ENCODE measurements at regions not wholly inside any gene's neighbourhood (a gene's known extent, or its start where the extent isn't known, plus 50 kb on each side); places are given as distances from the start of the nearest gene placed in this dataset.

DNA sequence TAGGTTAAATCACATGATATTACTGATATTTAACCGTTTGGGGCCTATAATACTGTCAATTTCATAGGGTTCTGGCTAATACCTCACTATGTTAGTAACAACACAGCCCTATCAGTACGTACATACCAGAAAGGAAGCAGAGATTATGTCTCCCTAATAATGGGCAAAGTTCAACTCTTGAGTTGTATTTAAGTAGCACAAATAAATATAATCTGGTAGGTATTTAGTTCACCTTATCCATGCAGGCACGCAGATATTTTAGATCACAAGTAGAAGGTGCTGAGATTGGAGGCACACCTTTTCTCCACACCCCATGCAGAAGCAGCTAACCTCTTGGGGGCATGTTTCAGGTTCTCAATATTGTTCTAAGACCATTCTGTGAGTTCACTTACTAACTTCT lies 118.9 kb downstream of the IRS1 start:
- DNase-seq: no peak
- no peak for ATAC-seq
- intact Hi-C loops (cut with DNase I, micrococcal nuclease): no loop called here

GRCh38 chr2:226679389-226680065 lies 120.1 kb downstream of the IRS1 start:
- DNase-seq: no peak
- intact Hi-C loops (cut with DNase I, micrococcal nuclease): no loop called here
- peak; percentile 28 for ATAC-seq

- DNase-seq: peak; percentile 55 to 62
- intact Hi-C loops (cut with DNase I, micrococcal nuclease): no loop called here
- ATAC-seq: peak; percentile 99
Observed at GRCh38 chr2:226678422-226678821, 121.2 kb downstream of the IRS1 start.

- DNase-seq (no peak), ATAC-seq (no peak)
- intact Hi-C loops (cut with DNase I, micrococcal nuclease): no loop called here
Observed at GRCh38 chr2:226677080-226677479, 122.5 kb downstream of the IRS1 start.

DNA sequence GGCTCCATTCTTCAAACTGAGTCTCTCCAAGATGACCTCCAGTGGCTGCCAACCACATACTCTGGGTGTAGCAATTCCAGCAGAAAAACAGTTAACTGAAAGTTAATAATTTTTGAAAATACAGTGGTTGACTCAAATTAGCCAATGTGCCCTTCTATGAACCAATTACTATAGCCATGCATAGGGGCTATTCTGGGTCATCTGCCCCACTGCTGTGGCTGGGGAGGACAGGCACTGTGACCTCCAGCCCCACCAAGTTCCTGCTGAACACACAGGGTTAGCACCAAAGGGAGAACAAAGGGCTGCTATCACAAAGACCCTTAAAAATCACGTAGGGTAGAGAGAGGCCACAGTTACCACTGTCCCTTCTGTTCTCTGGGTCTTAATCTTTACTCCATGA lies 123.0 kb downstream of the IRS1 start:
- DNase-seq (no peak), ATAC-seq (no peak)
- intact Hi-C loops (cut with DNase I, micrococcal nuclease): no loop called here

GRCh38 chr2:226674123-226674522 lies 125.5 kb downstream of the IRS1 start:
- intact Hi-C loops (cut with DNase I, micrococcal nuclease): no loop called here
- ATAC-seq: no peak
- DNase-seq: no peak

DNA sequence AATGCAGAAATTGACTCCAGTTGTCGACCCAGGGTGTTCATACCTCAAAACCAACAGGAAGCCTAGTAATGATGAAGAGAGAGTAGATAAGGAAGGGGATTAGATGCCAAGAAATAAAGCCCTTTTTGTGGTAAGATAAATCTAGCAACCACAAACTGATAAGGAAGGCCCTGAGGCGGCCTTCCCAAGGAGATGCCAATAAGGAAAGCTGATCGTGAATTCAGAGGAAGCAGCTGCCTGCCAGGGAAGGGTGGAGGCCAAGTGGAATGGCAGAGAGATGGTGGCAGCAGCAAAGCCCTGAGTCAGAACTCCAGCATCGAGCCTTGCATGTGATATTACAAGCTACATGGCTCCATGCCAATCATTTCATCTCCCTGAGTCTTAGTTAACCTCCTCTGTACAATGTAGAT lies 126.3 kb downstream of the IRS1 start:
- intact Hi-C loops (cut with DNase I, micrococcal nuclease): no loop called here

DNA sequence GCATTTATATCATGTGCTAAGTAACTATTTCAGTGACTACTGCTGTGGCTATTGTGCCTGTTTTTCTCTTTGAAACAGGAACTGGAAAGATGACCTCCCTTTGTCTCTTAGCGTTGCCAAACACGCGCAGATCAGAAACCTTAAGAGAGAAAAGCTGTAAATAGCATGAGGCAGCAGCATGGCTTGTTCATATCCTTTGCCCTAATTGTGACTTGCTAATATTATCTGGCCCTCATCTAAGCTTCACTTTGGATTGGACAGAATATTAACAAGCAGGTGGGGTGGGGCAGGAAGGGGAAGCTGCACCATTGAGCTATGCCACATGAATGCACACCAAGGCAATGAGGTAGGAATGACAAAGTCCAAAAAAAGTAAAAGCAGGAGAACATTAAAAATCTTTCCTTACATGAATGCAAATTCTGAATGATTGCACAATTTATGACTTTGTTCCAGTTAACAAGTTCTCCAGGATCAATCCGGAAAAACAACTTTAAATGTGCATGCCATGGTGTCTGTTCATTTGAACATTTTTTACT lies 128.4 kb downstream of the IRS1 start:
- ATAC-seq (peak; percentile 55), DNase-seq (no peak)
- intact Hi-C loops (cut with DNase I, micrococcal nuclease): no loop called here

More for the DNA sequence above, 126.3 kb downstream of the IRS1 start:
- ATAC-seq (peak; percentile 91), DNase-seq (peak; percentile 40 to 78)

DNA sequence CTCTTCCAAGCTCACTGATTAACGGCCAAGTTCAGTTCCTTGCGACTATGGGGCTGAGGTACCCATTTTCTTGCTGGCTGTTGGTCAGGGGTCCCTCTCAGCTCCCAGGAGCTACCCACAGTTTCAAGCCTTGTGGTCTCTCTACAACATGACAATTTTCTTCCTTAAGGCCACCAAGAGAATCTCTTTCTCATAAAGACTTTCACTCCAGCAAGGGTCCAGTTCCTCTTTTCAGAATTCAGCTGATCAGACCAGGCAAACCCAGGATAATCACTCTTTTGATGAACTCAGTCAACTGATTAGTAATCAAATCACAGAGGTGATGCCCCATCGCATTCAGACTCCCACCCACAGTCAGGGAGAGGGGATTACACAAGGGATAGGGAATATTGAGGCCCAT lies 129.7 kb downstream of the IRS1 start:
- intact Hi-C loops (cut with DNase I, micrococcal nuclease): no loop called here
- ATAC-seq (no peak), DNase-seq (no peak)

DNA sequence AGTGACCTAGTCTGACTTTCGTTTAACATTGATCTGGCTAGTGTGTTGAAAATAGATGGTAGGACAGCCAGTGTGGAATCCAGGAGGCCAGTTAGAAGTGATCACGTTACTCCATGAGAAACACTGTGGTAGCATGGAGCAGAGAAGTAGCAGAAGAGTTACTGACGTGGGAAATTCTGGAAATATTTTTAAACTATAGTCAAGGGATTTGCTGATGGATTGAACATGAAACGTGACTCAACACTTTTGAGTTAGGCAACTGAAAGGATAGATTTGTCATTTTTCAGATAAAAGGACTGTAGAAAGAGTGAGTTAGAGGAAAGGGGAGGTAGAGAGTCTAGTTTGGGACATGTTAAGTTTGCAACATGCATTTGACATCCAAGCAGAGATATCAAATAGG lies 130.4 kb downstream of the IRS1 start:
- intact Hi-C loops (cut with DNase I, micrococcal nuclease): no loop called here
- ATAC-seq (no peak), DNase-seq (no peak)

DNA sequence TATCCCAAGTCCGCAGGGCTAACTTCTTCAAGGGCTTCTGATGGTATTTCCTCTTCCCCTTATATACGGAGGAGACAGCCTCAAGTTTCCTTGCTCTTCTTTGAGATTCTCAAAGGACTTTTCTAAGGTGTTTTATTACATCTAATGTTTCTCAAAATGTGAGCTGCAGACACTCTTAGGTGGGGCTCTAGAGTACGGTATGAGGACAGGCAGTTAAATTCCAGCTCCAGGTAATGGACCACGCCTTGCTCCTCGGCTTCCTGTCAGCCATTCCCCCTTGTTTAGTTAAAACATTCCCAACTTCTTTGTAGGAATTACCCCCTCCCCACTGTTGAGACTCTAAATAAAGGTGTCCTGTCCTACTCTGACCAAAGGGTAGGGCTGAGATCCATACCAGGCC lies 131.9 kb downstream of the IRS1 start:
- intact Hi-C loops (cut with DNase I, micrococcal nuclease): no loop called here
- ATAC-seq (peak; percentile 56), DNase-seq (peak in 1 of 2 donors; percentile 15)

GRCh38 chr2:226665306-226665831 lies 134.3 kb downstream of the IRS1 start:
- no peak for ATAC-seq
- DNase-seq: no peak
- intact Hi-C loops (cut with DNase I, micrococcal nuclease): no loop called here

DNA sequence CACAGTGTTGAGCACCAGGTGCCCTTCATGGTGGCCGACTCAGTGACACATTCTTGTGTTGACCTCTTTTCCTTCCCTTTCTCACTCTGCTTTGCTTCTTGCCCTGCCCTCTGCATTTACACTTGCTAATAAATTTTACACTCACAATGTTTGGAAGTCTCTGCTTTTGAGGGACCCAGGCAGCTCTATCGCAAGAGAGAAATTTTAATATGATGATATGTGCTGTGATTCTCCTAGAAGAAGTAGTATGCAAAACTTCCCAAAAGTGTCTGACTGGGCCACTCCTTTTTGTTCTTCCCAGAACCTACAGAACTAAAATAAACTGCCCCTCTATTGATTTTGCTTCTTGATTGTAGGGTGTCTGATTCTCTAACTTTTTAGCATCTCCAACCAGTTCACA lies 135.0 kb downstream of the IRS1 start:
- intact Hi-C loops (cut with DNase I, micrococcal nuclease): no loop called here
- no peak for ATAC-seq
- DNase-seq: no peak

GRCh38 chr2:226664140-226664539 lies 135.5 kb downstream of the IRS1 start:
- no peak for DNase-seq

GRCh38 chr2:226661789-226662545 lies 137.7 kb downstream of the IRS1 start:
- DNase-seq: no peak
- intact Hi-C loops (cut with DNase I, micrococcal nuclease): no loop called here
- ATAC-seq: no peak

More at GRCh38 chr2:226664140-226664539, 135.5 kb downstream of the IRS1 start:
- ATAC-seq: no peak
- intact Hi-C loops (cut with DNase I, micrococcal nuclease): no loop called here

DNA sequence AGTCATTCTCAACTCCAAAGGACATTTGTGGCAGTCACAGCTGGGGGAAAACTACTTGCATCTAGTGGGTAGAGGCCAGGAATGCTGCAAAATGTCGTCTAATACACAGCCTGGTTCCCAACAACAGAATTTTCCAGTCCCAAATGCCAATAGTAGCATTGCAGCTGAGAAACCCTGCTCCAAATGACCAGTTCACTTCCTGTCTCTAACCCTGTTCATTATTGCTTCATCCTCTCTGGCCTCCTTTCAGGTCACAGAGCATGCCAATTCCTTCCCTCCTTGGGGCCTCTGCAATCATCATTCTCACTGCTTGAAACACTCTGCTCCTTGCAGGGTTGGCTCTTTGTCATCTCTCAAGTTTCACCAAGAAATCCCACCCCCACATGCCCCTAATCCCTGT lies 139.1 kb downstream of the IRS1 start:
- intact Hi-C loops (cut with DNase I, micrococcal nuclease): no loop called here
- no peak for ATAC-seq
- DNase-seq: no peak

GRCh38 chr2:226660124-226660523 lies 139.5 kb downstream of the IRS1 start:
- intact Hi-C loops (cut with DNase I, micrococcal nuclease): no loop called here
- no peak for ATAC-seq
- no peak for DNase-seq

DNA sequence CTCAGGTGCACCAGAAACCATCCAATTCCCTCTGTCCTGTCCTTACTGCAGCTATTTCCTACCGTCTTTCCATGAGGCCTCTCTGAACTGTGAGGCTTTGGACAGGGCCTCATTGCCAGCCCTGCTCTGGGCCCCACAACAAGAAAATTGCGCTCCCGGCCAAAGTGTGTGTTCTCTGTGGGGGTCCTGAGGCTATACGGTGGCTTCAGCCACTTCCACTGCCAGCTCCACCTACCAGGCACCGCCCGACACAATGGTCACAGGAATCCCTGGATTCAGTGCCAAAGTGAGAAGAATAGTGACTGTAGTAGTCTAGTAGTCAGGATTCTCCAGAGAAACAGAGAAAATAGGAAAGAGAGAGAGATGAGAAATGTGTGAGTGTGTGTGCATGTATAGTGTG lies 140.2 kb downstream of the IRS1 start:
- intact Hi-C loops (cut with DNase I, micrococcal nuclease): loop anchor here in 1 of 2 donors (10.0 kb wide), 1 partner anchor 125 kb away; no protein-coding TSS in a partner anchor
- no peak for DNase-seq
- ATAC-seq: no peak

GRCh38 chr2:226658555-226658954 lies 141.1 kb downstream of the IRS1 start:
- intact Hi-C loops (cut with DNase I, micrococcal nuclease): loop anchor here in 1 of 2 donors (10.0 kb wide), 1 partner anchor 126 kb away; no protein-coding TSS in a partner anchor
- no peak for ATAC-seq
- DNase-seq: no peak

Data from left colon (tissue), 2 donors.